ENCODE measurements at regions not wholly inside any gene's neighbourhood (a gene's known extent, or its start where the extent isn't known, plus 50 kb on each side); places are given as distances from the start of the nearest gene placed in this dataset.

GRCh38 chr12:118680356-118680963, 300.9 kb upstream of the SRRM4 start:
- Histone ChIP-seq H3K27me3 (ENCODE audit: control insufficient read depth, insufficient read depth, low read length) (no peaks in the 10 kb centered on the region), H3K27ac (ENCODE audit: insufficient read depth, low read length) (no peak overlapping the region), H2AFZ (ENCODE audit: low read length) (no peak overlapping the region), H3K4me1 (ENCODE audit: control insufficient read depth, extremely low read depth, insufficient read depth, low read length) (no peaks in the 10 kb centered on the region), H3K79me2 (ENCODE audit: control insufficient read depth, insufficient read depth, low read length) (no peaks in the 10 kb centered on the region), H4K20me1 (ENCODE audit: control insufficient read depth, extremely low read depth, insufficient read depth, low read length) (no peaks in the 10 kb centered on the region), H3K9ac (ENCODE audit: insufficient read depth, low read length) (no peak overlapping the region), H3K4me2 (ENCODE audit: extremely low read depth, insufficient read depth, low read length) (no peak overlapping the region), H3K9me3 (ENCODE audit: control insufficient read depth, insufficient read depth, low read depth, low read length) (no peaks in the 10 kb centered on the region), H3K36me3 (ENCODE audit: control insufficient read depth, insufficient read depth, low read length) (no peaks in the 10 kb centered on the region), H3K4me3 (replicated peaks in 1 of 4; ENCODE audit: control extremely low read depth in 1 of 4, insufficient read depth in 1 of 4, low read depth in 3 of 4, low read length in 4 of 4) (no peak overlapping the region)
- TF ChIP-seq CTCF (conservative IDR thresholded peaks at IDR 0.05 in 1 of 2, IDR thresholded peaks at IDR 0.05 in 1 of 2; ENCODE audit: low read depth in 1 of 2, low read length in 2 of 2): no peak
- TF ChIP-seq EZH2 (IDR thresholded peaks at IDR 0.05; ENCODE audit: low read length, missing control alignments): no peak
- DNase-seq (ENCODE audit: low read depth in 2 of 2): no peak

GRCh38 chr12:118682656-118683055, 298.7 kb upstream of the SRRM4 start:
- Histone ChIP-seq H2AFZ (ENCODE audit: low read length) (no peak overlapping the region), H3K9ac (ENCODE audit: insufficient read depth, low read length) (no peak overlapping the region), H3K27me3 (ENCODE audit: control insufficient read depth, insufficient read depth, low read length) (no peaks in the 10 kb centered on the region), H3K79me2 (ENCODE audit: control insufficient read depth, insufficient read depth, low read length) (no peaks in the 10 kb centered on the region), H3K36me3 (ENCODE audit: control insufficient read depth, insufficient read depth, low read length) (no peaks in the 10 kb centered on the region), H3K4me1 (ENCODE audit: control insufficient read depth, extremely low read depth, insufficient read depth, low read length) (no peaks in the 10 kb centered on the region), H3K4me2 (ENCODE audit: extremely low read depth, insufficient read depth, low read length) (no peak overlapping the region), H3K9me3 (ENCODE audit: control insufficient read depth, insufficient read depth, low read depth, low read length) (no peaks in the 10 kb centered on the region), H3K27ac (ENCODE audit: insufficient read depth, low read length) (no peak overlapping the region), H4K20me1 (ENCODE audit: control insufficient read depth, extremely low read depth, insufficient read depth, low read length) (no peaks in the 10 kb centered on the region), H3K4me3 (replicated peaks in 1 of 4; ENCODE audit: control extremely low read depth in 1 of 4, insufficient read depth in 1 of 4, low read depth in 3 of 4, low read length in 4 of 4) (no peak overlapping the region)
- TF ChIP-seq EZH2 (IDR thresholded peaks at IDR 0.05; ENCODE audit: low read length, missing control alignments): no peak
- TF ChIP-seq CTCF (conservative IDR thresholded peaks at IDR 0.05 in 1 of 2, IDR thresholded peaks at IDR 0.05 in 1 of 2; ENCODE audit: low read depth in 1 of 2, low read length in 2 of 2): no peak
- no peak for DNase-seq (ENCODE audit: low read depth in 2 of 2)

- H3K79me2 ChIP-seq (ENCODE audit: control insufficient read depth, insufficient read depth, low read length): no peaks in the 10 kb centered on the region
- H3K4me1 ChIP-seq (ENCODE audit: control insufficient read depth, extremely low read depth, insufficient read depth, low read length): no peaks in the 10 kb centered on the region
- no peaks in the 10 kb centered on the region for H3K27me3 ChIP-seq (ENCODE audit: control insufficient read depth, insufficient read depth, low read length)
- H3K4me2 ChIP-seq (ENCODE audit: extremely low read depth, insufficient read depth, low read length): no peak overlapping the region
- no peaks in the 10 kb centered on the region for H4K20me1 ChIP-seq (ENCODE audit: control insufficient read depth, extremely low read depth, insufficient read depth, low read length)
- H3K36me3 ChIP-seq (ENCODE audit: control insufficient read depth, insufficient read depth, low read length): no peaks in the 10 kb centered on the region
- no peak for DNase-seq (ENCODE audit: low read depth in 2 of 2)
- no peak overlapping the region for H3K4me3 ChIP-seq (replicated peaks in 1 of 4; ENCODE audit: control extremely low read depth in 1 of 4, insufficient read depth in 1 of 4, low read depth in 3 of 4, low read length in 4 of 4)
- no peak overlapping the region for H3K27ac ChIP-seq (ENCODE audit: insufficient read depth, low read length)
- TF ChIP-seq CTCF (conservative IDR thresholded peaks at IDR 0.05 in 1 of 2, IDR thresholded peaks at IDR 0.05 in 1 of 2; ENCODE audit: low read depth in 1 of 2, low read length in 2 of 2) (no peak), EZH2 (IDR thresholded peaks at IDR 0.05; ENCODE audit: low read length, missing control alignments) (no peak)
- H2AFZ ChIP-seq (ENCODE audit: low read length): no peak overlapping the region
- no peak overlapping the region for H3K9ac ChIP-seq (ENCODE audit: insufficient read depth, low read length)
- no peaks in the 10 kb centered on the region for H3K9me3 ChIP-seq (ENCODE audit: control insufficient read depth, insufficient read depth, low read depth, low read length)
Observed at GRCh38 chr12:118685983-118686607, 295.2 kb upstream of the SRRM4 start.
